ENCODE measurements at regions not wholly inside any gene's neighbourhood (a gene's known extent, or its start where the extent isn't known, plus 50 kb on each side); places are given as distances from the start of the nearest gene placed in this dataset.

GRCh38 chr10:78937800-78938694, 130.7 kb upstream of the ZMIZ1 start:
- TF ChIP-seq CTCF (IDR thresholded peaks at IDR 0.05 in 4 of 5, conservative IDR thresholded peaks at IDR 0.05 in 1 of 5) (peak in 1 of 5 experiments; percentile 33), POLR2A (IDR thresholded peaks at IDR 0.05) (no peak)

Data from gastrocnemius medialis (tissue), 4 donors.